ENCODE measurements at regions not wholly inside any gene's neighbourhood (a gene's known extent, or its start where the extent isn't known, plus 50 kb on each side); places are given as distances from the start of the nearest gene placed in this dataset.
"Not testable (repeated sequence)": the region's sequence is repeated elsewhere in the genome, so short reads cannot be mapped to it uniquely, and the experiment has no call there.

DNA sequence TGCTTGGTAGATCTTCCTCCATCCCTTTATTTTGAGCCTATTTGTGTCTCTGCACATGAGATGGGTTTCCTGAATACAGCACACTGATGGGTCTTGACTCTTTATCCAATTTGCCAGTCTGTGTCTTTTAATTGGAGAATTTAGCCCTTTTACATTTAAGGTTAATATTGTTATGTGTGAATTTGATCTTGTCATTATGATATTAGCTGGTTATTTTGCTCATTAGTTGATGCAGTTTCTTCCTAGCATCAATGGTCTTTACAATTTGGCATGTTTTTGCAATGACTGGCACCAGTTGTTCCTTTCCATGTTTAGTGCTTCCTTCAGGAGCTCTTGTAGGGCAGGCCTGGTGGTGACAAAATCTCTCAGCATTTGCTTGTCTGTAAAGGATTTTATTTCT lies 72.4 kb downstream of the HNRNPD start:
- H3K9me3 ChIP-seq (ENCODE audit: control insufficient read depth, low read depth, low read length); H3K9me1 ChIP-seq (ENCODE audit: control insufficient read depth, extremely low read depth, insufficient read depth, low read length); H3K79me2 ChIP-seq (ENCODE audit: control insufficient read depth, insufficient read depth, low read length); H3K4me3 ChIP-seq (ENCODE audit: control insufficient read depth in 2 of 3, extremely low read depth in 1 of 3, insufficient read depth in 2 of 3, low read depth in 1 of 3, low read length in 3 of 3); H3K9ac ChIP-seq (ENCODE audit: control insufficient read depth, extremely low read depth, insufficient read depth, low read length); H2AFZ ChIP-seq (ENCODE audit: control insufficient read depth, low read length); H3K4me2 ChIP-seq (ENCODE audit: control insufficient read depth, extremely low read depth, insufficient read depth, low read depth, low read length); H3K27ac ChIP-seq (ENCODE audit: control insufficient read depth, insufficient read depth, low read length); H3K27me3 ChIP-seq (ENCODE audit: control insufficient read depth, extremely low read depth, insufficient read depth, low read length); H4K20me1 ChIP-seq (ENCODE audit: control insufficient read depth, extremely low read depth, insufficient read depth, low read length); H3K4me1 ChIP-seq (ENCODE audit: control insufficient read depth, extremely low read depth, insufficient read depth, low read length); FAIRE-seq; dilution Hi-C loops (cut with MboI; ENCODE audit: extremely low pct_ligation_motif_present, low sequenced_read_pairs); H3K36me3 ChIP-seq (ENCODE audit: control insufficient read depth in 2 of 2, extremely low read depth in 1 of 2, insufficient read depth in 2 of 2, low read length in 2 of 2); DNase-seq (ENCODE audit: low read depth, low spot score): not testable (repeated sequence)

DNA sequence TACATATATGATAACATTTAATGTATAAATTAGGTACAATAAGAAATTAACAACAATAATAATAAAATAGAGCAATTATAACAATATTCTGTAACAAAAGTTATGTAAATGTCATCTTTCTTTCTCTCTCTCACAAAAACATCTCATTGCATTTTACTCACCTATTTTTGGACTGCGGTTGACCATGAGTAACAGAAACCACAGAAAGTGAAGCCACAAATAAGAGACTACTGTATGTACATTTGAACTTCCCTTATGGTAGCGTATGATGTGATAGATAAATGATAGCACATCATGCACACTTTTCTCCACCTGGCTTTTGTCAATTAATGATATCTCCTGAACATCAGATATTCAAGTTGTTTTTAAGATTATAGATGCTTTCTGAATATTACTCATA lies 80.5 kb downstream of the HNRNPD start:
- H4K20me1 ChIP-seq (ENCODE audit: control insufficient read depth, extremely low read depth, insufficient read depth, low read length) = no peaks in the 10 kb centered on the region
- dilution Hi-C loops (cut with MboI; ENCODE audit: extremely low pct_ligation_motif_present, low sequenced_read_pairs) = no loop called here
- no peak for DNase-seq (ENCODE audit: low read depth, low spot score)

DNA sequence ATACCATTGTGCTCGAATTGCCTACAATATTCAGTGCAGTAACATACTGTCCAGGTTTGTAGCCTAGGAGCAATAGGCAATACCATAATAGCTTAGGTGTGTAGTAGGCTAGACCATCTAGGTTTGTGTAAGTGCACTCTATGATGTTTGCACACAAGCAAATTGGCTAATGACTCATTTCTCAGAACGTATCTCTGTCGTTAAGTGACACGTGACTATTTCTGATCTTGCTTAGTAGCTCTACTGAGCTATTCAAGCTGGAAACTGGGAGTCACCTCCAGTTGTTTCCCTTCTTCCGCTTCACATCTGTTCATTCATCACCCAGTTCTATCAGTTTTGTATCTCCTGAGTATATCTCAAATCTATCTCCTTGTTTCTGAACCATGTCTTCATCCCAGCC lies 86.1 kb downstream of the HNRNPD start:
- H4K20me1 ChIP-seq (ENCODE audit: control insufficient read depth, extremely low read depth, insufficient read depth, low read length) = no peaks in the 10 kb centered on the region
- no peaks in the 10 kb centered on the region for H3K4me1 ChIP-seq (ENCODE audit: control insufficient read depth, extremely low read depth, insufficient read depth, low read length)
- no peak overlapping the region for H3K27ac ChIP-seq (ENCODE audit: control insufficient read depth, insufficient read depth, low read length)
- H2AFZ ChIP-seq (ENCODE audit: control insufficient read depth, low read length) = no peak overlapping the region
- H3K36me3 ChIP-seq (ENCODE audit: control insufficient read depth in 2 of 2, extremely low read depth in 1 of 2, insufficient read depth in 2 of 2, low read length in 2 of 2) = no peaks in the 10 kb centered on the region
- dilution Hi-C loops (cut with MboI; ENCODE audit: extremely low pct_ligation_motif_present, low sequenced_read_pairs) = no loop called here
- DNase-seq (ENCODE audit: low read depth, low spot score) = no peak
- no peak overlapping the region for H3K9ac ChIP-seq (ENCODE audit: control insufficient read depth, extremely low read depth, insufficient read depth, low read length)
- no peaks in the 10 kb centered on the region for H3K27me3 ChIP-seq (ENCODE audit: control insufficient read depth, extremely low read depth, insufficient read depth, low read length)
- H3K79me2 ChIP-seq (ENCODE audit: control insufficient read depth, insufficient read depth, low read length) = no peaks in the 10 kb centered on the region
- FAIRE-seq = no peak
- H3K9me3 ChIP-seq (ENCODE audit: control insufficient read depth, low read depth, low read length) = no peaks in the 10 kb centered on the region
- H3K4me3 ChIP-seq (ENCODE audit: control insufficient read depth in 2 of 3, extremely low read depth in 1 of 3, insufficient read depth in 2 of 3, low read depth in 1 of 3, low read length in 3 of 3) = no peak overlapping the region
- H3K4me2 ChIP-seq (ENCODE audit: control insufficient read depth, extremely low read depth, insufficient read depth, low read depth, low read length) = no peak overlapping the region
- H3K9me1 ChIP-seq (ENCODE audit: control insufficient read depth, extremely low read depth, insufficient read depth, low read length) = no peaks in the 10 kb centered on the region
- no peak for TF ChIP-seq EZH2 (IDR thresholded peaks at IDR 0.05; ENCODE audit: low read length)
- TF ChIP-seq, protein P1, sequence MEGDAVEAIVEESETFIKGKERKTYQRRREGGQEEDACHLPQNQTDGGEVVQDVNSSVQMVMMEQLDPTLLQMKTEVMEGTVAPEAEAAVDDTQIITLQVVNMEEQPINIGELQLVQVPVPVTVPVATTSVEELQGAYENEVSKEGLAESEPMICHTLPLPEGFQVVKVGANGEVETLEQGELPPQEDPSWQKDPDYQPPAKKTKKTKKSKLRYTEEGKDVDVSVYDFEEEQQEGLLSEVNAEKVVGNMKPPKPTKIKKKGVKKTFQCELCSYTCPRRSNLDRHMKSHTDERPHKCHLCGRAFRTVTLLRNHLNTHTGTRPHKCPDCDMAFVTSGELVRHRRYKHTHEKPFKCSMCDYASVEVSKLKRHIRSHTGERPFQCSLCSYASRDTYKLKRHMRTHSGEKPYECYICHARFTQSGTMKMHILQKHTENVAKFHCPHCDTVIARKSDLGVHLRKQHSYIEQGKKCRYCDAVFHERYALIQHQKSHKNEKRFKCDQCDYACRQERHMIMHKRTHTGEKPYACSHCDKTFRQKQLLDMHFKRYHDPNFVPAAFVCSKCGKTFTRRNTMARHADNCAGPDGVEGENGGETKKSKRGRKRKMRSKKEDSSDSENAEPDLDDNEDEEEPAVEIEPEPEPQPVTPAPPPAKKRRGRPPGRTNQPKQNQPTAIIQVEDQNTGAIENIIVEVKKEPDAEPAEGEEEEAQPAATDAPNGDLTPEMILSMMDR (optimal IDR thresholded peaks at IDR 0.05 in 1 of 3, IDR thresholded peaks at IDR 0.05 in 1 of 3, conservative IDR thresholded peaks at IDR 0.05 in 1 of 3; ENCODE audit: extremely low read depth in 1 of 3, insufficient read depth in 2 of 3, low read length in 3 of 3) = no peak

More for the DNA sequence above, 80.5 kb downstream of the HNRNPD start:
- Histone ChIP-seq H2AFZ (ENCODE audit: control insufficient read depth, low read length) (no peak overlapping the region), H3K27me3 (ENCODE audit: control insufficient read depth, extremely low read depth, insufficient read depth, low read length) (no peaks in the 10 kb centered on the region), H3K36me3 (ENCODE audit: control insufficient read depth in 2 of 2, extremely low read depth in 1 of 2, insufficient read depth in 2 of 2, low read length in 2 of 2) (no peaks in the 10 kb centered on the region), H3K9ac (ENCODE audit: control insufficient read depth, extremely low read depth, insufficient read depth, low read length) (no peak overlapping the region), H3K9me3 (ENCODE audit: control insufficient read depth, low read depth, low read length) (no peaks in the 10 kb centered on the region), H3K4me1 (ENCODE audit: control insufficient read depth, extremely low read depth, insufficient read depth, low read length) (no peaks in the 10 kb centered on the region), H3K4me3 (ENCODE audit: control insufficient read depth in 2 of 3, extremely low read depth in 1 of 3, insufficient read depth in 2 of 3, low read depth in 1 of 3, low read length in 3 of 3) (no peak overlapping the region), H3K4me2 (ENCODE audit: control insufficient read depth, extremely low read depth, insufficient read depth, low read depth, low read length) (no peak overlapping the region), H3K79me2 (ENCODE audit: control insufficient read depth, insufficient read depth, low read length) (no peaks in the 10 kb centered on the region), H3K27ac (ENCODE audit: control insufficient read depth, insufficient read depth, low read length) (no peak overlapping the region), H3K9me1 (ENCODE audit: control insufficient read depth, extremely low read depth, insufficient read depth, low read length) (no peaks in the 10 kb centered on the region)
- TF ChIP-seq, protein P1 (optimal IDR thresholded peaks at IDR 0.05 in 1 of 3, IDR thresholded peaks at IDR 0.05 in 1 of 3, conservative IDR thresholded peaks at IDR 0.05 in 1 of 3; ENCODE audit: extremely low read depth in 1 of 3, insufficient read depth in 2 of 3, low read length in 3 of 3) = no peak
- no peak for TF ChIP-seq EZH2 (IDR thresholded peaks at IDR 0.05; ENCODE audit: low read length)
- FAIRE-seq = no peak

All from keratinocyte (primary cell).